Neural cell (in vitro differentiated cells): ENCODE measurements at regions not wholly inside any gene's neighbourhood (a gene's known extent, or its start where the extent isn't known, plus 50 kb on each side); places are given as distances from the start of the nearest gene placed in this dataset.
"Not testable (repeated sequence)": the region's sequence is repeated elsewhere in the genome, so short reads cannot be mapped to it uniquely, and the experiment has no call there.

ENCODE experiments used
- H2AFZ ChIP-seq: fragments of 200-600, 300-800 bp; sonication (generic), shearing (Covaris generic); 2 replicates; pipeline ENCODE4 v1.6.0; 2014; ENCODE audit warnings: low read depth, mild to moderate bottlenecking, antibody characterized with exemption, low read length, moderate library complexity
- H3F3A ChIP-seq: fragments of 200-600 bp; shearing (Covaris generic); 2 replicates; pipeline ENCODE4 v1.6.1; 2016; ENCODE audit warnings: mild to moderate bottlenecking, moderate library complexity, mixed read lengths, antibody characterized with exemption, low read length; ENCODE audit not compliant: insufficient read depth, poor library complexity, severe bottlenecking
- H3K27ac ChIP-seq: fragments of 200-600, 300-800 bp; sonication (generic), shearing (Covaris generic); 2 replicates; pipeline ENCODE4 v1.5.1; 2014; ENCODE audit warnings: mild to moderate bottlenecking, low read length, moderate library complexity
- H3K27me3 ChIP-seq: fragments of 300-800, 200-600 bp; sonication (generic), shearing (Covaris generic); 2 replicates; pipeline ENCODE4 v1.6.0; 2014; ENCODE audit warnings: mild to moderate bottlenecking, low read depth, low read length, moderate library complexity; ENCODE audit not compliant: insufficient read depth
- H3K36me3 ChIP-seq: fragments of 300-800, 200-600 bp; sonication (generic), shearing (Covaris generic); 2 replicates; pipeline ENCODE4 v1.5.1; 2014; ENCODE audit warnings: mild to moderate bottlenecking, antibody characterized with exemption, low read length, moderate library complexity; ENCODE audit not compliant: insufficient read depth
- H3K4me2 ChIP-seq: fragments of 300-800, 200-600 bp; sonication (generic), shearing (Covaris generic); 2 replicates; pipeline ENCODE4 v1.6.0; 2014; ENCODE audit warnings: mild to moderate bottlenecking, low read length
- H3K4me3 ChIP-seq: fragments of 300-800, 200-600 bp; sonication (generic), shearing (Covaris generic); 2 replicates; pipeline ENCODE4 v1.5.1; 2014; ENCODE audit warnings: mild to moderate bottlenecking, low read length, moderate library complexity
- H3K79me2 ChIP-seq: fragments of 200-600 bp; shearing (Covaris generic); replicated peaks from 2 replicates; pipeline ENCODE4 v1.6.0; 2014; ENCODE audit warnings: mild to moderate bottlenecking, low read length, moderate library complexity; ENCODE audit not compliant: insufficient read depth
- H3K9ac ChIP-seq: fragments of 300-800, 200-600 bp; sonication (generic), shearing (Covaris generic); 2 replicates; pipeline ENCODE4 v1.6.1; 2016; ENCODE audit warnings: mild to moderate bottlenecking, low read length, mixed read lengths
- H3K9me2 ChIP-seq: fragments of 200-600 bp; shearing (Covaris generic); 2 replicates; pipeline ENCODE4 v1.6.1; 2016; ENCODE audit warnings: mild to moderate bottlenecking, low read length, mixed read lengths; ENCODE audit not compliant: insufficient read depth
- H3K9me3 ChIP-seq: fragments of 200-600, 300-800 bp; sonication (generic), shearing (Covaris generic); 2 replicates; pipeline ENCODE4 v1.6.1; 2016; ENCODE audit warnings: mild to moderate bottlenecking, mixed run types, low read length, moderate library complexity, mixed read lengths
- H4K20me1 ChIP-seq: fragments of 200-600 bp; shearing (Covaris generic); 2 replicates; pipeline ENCODE4 v1.6.1; 2016; ENCODE audit warnings: mild to moderate bottlenecking, mixed run types; ENCODE audit not compliant: insufficient read depth
- CTCF ChIP-seq: fragments of 450-650 bp; IDR thresholded peaks from 2 replicates; pipeline ENCODE4 v1.5.1; 2014; ENCODE audit warnings: antibody characterized with exemption, mild to moderate bottlenecking, moderate library complexity; ENCODE audit not compliant: poor library complexity, severe bottlenecking
- EP300 ChIP-seq: fragments of 450-650 bp; conservative IDR thresholded peaks from 2 replicates; pipeline ENCODE4 v1.6.1; 2014; ENCODE audit warnings: antibody characterized with exemption, mild to moderate bottlenecking, moderate library complexity; ENCODE audit not compliant: poor library complexity, severe bottlenecking
- EZH2 ChIP-seq: fragments of 200-600, 300-800 bp; shearing (Covaris generic), sonication (generic); IDR thresholded peaks from 2 replicates; pipeline ENCODE4 v1.6.1; 2014; ENCODE audit warnings: antibody characterized with exemption, low read length, borderline replicate concordance, mild to moderate bottlenecking; ENCODE audit not compliant: insufficient read depth, poor library complexity, severe bottlenecking
- MXI1 ChIP-seq: fragments of 450-650 bp; conservative IDR thresholded peaks from 2 replicates; pipeline ENCODE4 v1.6.1; 2014; ENCODE audit warnings: antibody characterized with exemption, mild to moderate bottlenecking; ENCODE audit not compliant: poor library complexity, severe bottlenecking
- POLR2AphosphoS5 ChIP-seq: IDR thresholded peaks from 2 replicates; pipeline ENCODE4 v1.6.1; 2012
- RAD21 ChIP-seq: fragments of 450-650 bp; conservative IDR thresholded peaks from 2 replicates; pipeline ENCODE4 v1.6.1; 2014; ENCODE audit warnings: antibody characterized with exemption, mild to moderate bottlenecking, moderate library complexity
- REST ChIP-seq: IDR thresholded peaks from 2 replicates; pipeline ENCODE4 v1.6.1; 2012; ENCODE audit warnings: borderline replicate concordance
- SMC3 ChIP-seq: fragments of 450-650 bp; conservative IDR thresholded peaks from 2 replicates; pipeline ENCODE4 v1.6.1; 2014; ENCODE audit warnings: antibody characterized with exemption, mild to moderate bottlenecking, moderate library complexity; ENCODE audit not compliant: poor library complexity
- TAF1 ChIP-seq: IDR thresholded peaks from 2 replicates; pipeline ENCODE4 v1.6.1; 2012; ENCODE audit warnings: low read depth

- Histone ChIP-seq H3F3A (no peaks in the 10 kb centered on the region), H3K79me2 (no peaks in the 10 kb centered on the region), H3K27me3 (no peaks in the 10 kb centered on the region), H3K36me3 (no peaks in the 10 kb centered on the region), H3K9ac (no peak overlapping the region), H2AFZ (no peak overlapping the region), H3K4me3 (no peak overlapping the region), H3K9me2 (no peaks in the 10 kb centered on the region), H3K4me2 (no peak overlapping the region), H3K9me3 (no peaks in the 10 kb centered on the region), H3K27ac (no peak overlapping the region), H4K20me1 (no peaks in the 10 kb centered on the region)
- no peak for TF ChIP-seq RAD21
- TF ChIP-seq TAF1 = no peak
- TF ChIP-seq CTCF = no peak
- TF ChIP-seq MXI1 = no peak
- TF ChIP-seq POLR2AphosphoS5 = no peak
- no peak for TF ChIP-seq SMC3
- TF ChIP-seq REST = no peak
- no peak for TF ChIP-seq EZH2
- no peak for TF ChIP-seq EP300
Observed at GRCh38 chr6:60668428-60668827, 1617.6 kb downstream of the KHDRBS2 start.

GRCh38 chr6:60663199-60663598 lies 1622.8 kb downstream of the KHDRBS2 start:
- not testable (repeated sequence) for H3F3A ChIP-seq, H3K36me3 ChIP-seq, H3K4me2 ChIP-seq, H3K79me2 ChIP-seq, H4K20me1 ChIP-seq, H3K9me2 ChIP-seq, H3K9ac ChIP-seq, H3K27me3 ChIP-seq, H3K27ac ChIP-seq, H3K4me3 ChIP-seq, H3K9me3 ChIP-seq, H2AFZ ChIP-seq

- no peaks in the 10 kb centered on the region for H3K27me3 ChIP-seq
- H3K36me3 ChIP-seq = no peaks in the 10 kb centered on the region
- H3F3A ChIP-seq = no peaks in the 10 kb centered on the region
- H3K4me3 ChIP-seq = no peak overlapping the region
- no peaks in the 10 kb centered on the region for H4K20me1 ChIP-seq
- H3K9ac ChIP-seq = no peak overlapping the region
- no peak overlapping the region for H3K27ac ChIP-seq
- no peaks in the 10 kb centered on the region for H3K9me3 ChIP-seq
- H2AFZ ChIP-seq = no peak overlapping the region
- no peak for TF ChIP-seq POLR2AphosphoS5
- TF ChIP-seq MXI1 = no peak
- no peak for TF ChIP-seq SMC3
- no peak for TF ChIP-seq EZH2
- TF ChIP-seq TAF1 = no peak
- no peak for TF ChIP-seq CTCF
- TF ChIP-seq EP300 = no peak
- no peak for TF ChIP-seq RAD21
- no peak for TF ChIP-seq REST
- H3K79me2 ChIP-seq = no peaks in the 10 kb centered on the region
- no peaks in the 10 kb centered on the region for H3K9me2 ChIP-seq
- no peak overlapping the region for H3K4me2 ChIP-seq
Observed at GRCh38 chr6:60643870-60644269, 1642.2 kb downstream of the KHDRBS2 start.
